Heart left ventricle (tissue), 16 donors: ENCODE measurements at regions not wholly inside any gene's neighbourhood (a gene's known extent, or its start where the extent isn't known, plus 50 kb on each side); places are given as distances from the start of the nearest gene placed in this dataset.

Source experiments
- ATAC-seq, 4 donors: fragments of 200-7000 bp; cut with Tn5 transposase; one replicate each; pipeline ENCODE4 v1.9.1; 2020 to 2022; ENCODE audit warnings: moderate library complexity in 4 of 4, mild to moderate bottlenecking in 3 of 4, moderate number of reproducible peaks in 1 of 4
- DNase-seq, 5 donors: peaks; one replicate each; pipeline ENCODE4 v3.0.0-alpha.2; 2020
- H3K27ac ChIP-seq, 12 donors: fragments of 200-600 bp; sonication (generic) in 4 of 12; one replicate each; pipeline versions ENCODE4 v1.5.0 to v1.8.0; 2016 to 2022; ENCODE audit warnings: mild to moderate bottlenecking in 2 of 12
- H3K27me3 ChIP-seq, 9 donors: fragments of 200-600 bp; sonication (generic) in 2 of 9; one replicate each; pipeline versions ENCODE4 v1.5.1 to v1.8.0; 2016 to 2022; ENCODE audit warnings: mild to moderate bottlenecking in 3 of 9
- H3K36me3 ChIP-seq, 9 donors: fragments of 200-600 bp; sonication (generic) in 2 of 9; one replicate each; pipeline versions ENCODE4 v1.5.0 to v1.8.0; 2018 to 2022; ENCODE audit warnings: mild to moderate bottlenecking in 2 of 9
- H3K4me1 ChIP-seq, 12 donors: fragments of 200-600 bp; sonication (generic) in 4 of 12; one replicate each; pipeline versions ENCODE4 v1.5.0 to v1.8.0; 2016 to 2022; ENCODE audit warnings: mild to moderate bottlenecking in 3 of 12
- H3K4me3 ChIP-seq, 12 donors: fragments of 200-600 bp; sonication (generic) in 4 of 12; one replicate each; pipeline versions ENCODE4 v1.5.0 to v1.8.0; 2017 to 2022; ENCODE audit warnings: mild to moderate bottlenecking in 9 of 12, moderate library complexity in 4 of 12
- H3K9me3 ChIP-seq, 12 donors: fragments of 200-600 bp; sonication (generic) in 4 of 12; one replicate each; pipeline versions ENCODE4 v1.5.0 to v1.8.0; 2016 to 2022; ENCODE audit warnings: mild to moderate bottlenecking in 1 of 12
- POLR2A ChIP-seq, 2 donors: fragments of 450-650 bp; IDR thresholded peaks; one replicate each; pipeline ENCODE4 v1.6.1; 2017; ENCODE audit warnings: antibody characterized with exemption in 2 of 2, mild to moderate bottlenecking in 2 of 2, moderate library complexity in 2 of 2
- WGBS, 4 donors: extraction: QIAGEN DNeasy Blood & Tissue Kit in 2 of 4; methylation state at CpG; one replicate each; pipeline versions ENCODE4 v1.1.5 to v1.1.7; 2013 to 2018; 5-methylcytosine and 5-hydroxymethylcytosine counted together
- intact Hi-C, 10 donors: fragments of 100-400 bp; cut with DNase I; formaldehyde crosslinking; loops; one replicate each; pipeline versions ENCODE4 v1.11.1 to v1.14.2; 2022
- TF ChIP-seq, protein P1 (sequence below), 12 donors: fragments of 200-600 bp; sonication (generic) in 4 of 12; IDR thresholded peaks; one replicate each; pipeline versions ENCODE4 v1.5.0 to v1.8.0; 2018 to 2022; ENCODE audit warnings: antibody characterized with exemption in 12 of 12, mild to moderate bottlenecking in 5 of 12
- donor health status: ischemic (EF 13 %, LVEDD 7.1; RV severe dilation, severe dysfunction).
- donor health status: healthy with polysubstance abuse.
- donor health status: DM: no; HTN: yes; CAD: no.
- donor health status: DM: no; HTN: no; CAD: no.
- donor health status: ischemic (EF 25% LVEDD 6.9; RV normal size, moderate dysfunction).
- donor health status: ischemic (EF 25% LVEDD 5.7; RV mildly dilated, moderate dysfunction).
- donor health status: healthy.
- donor health status: DM: yes; HTN: yes; CAD: no.
- donor health status: ischemic (EF 35%, LVEDD 5.7; RV mildly dilated, moderate dysfunction).
- donor health status: nonischemic (EF 11% LVEDD 7.7; RV severe dilation, severe dysfunction).
- donor health status: DM: yes; HTN: yes; CAD: no.
- donor health status: PGD.
- donor health status: ischemic (EF 29% LVEDD 5.4; RV normal size, mild dysfunction).
- donor health status: nonischemic (EF 23%, LVEDD 6.1; RV moderate dilation, normal function).

DNA sequence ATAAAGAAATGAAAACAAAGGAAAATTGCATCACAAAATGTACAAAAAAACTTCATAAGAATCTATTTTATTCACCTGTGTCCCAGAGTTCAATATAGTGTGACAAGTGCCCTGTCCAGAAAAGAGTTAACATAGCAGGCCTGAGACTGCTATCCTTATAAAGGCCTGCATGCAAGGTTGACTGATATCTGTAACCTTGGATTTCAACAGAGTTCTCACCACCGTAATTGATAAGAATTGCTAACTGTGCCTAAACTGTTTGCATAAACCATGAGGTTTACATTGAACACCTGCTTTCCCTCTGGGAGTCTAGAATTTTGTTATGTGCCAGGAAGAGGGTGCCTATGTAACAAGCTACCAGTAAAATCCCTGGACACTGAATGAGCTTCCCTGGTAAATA is 461.7 kb upstream of the DPH6 start:
- Histone ChIP-seq H3K36me3 (no peaks in the 10 kb centered on the region), H3K27me3 (no peaks in the 10 kb centered on the region), H3K4me3 (no peak overlapping the region), H3K9me3 (peaks cover 0 to 20% (median 9%) of the 10 kb centered on the region in 12 donors), H3K4me1 (peaks cover 0 to 9% (median 4%) of the 10 kb centered on the region in 12 donors), H3K27ac (no peak overlapping the region)
- ATAC-seq (no peak), DNase-seq (no peak)
- intact Hi-C loops: no loop called here
- WGBS, 4 donors: 35 to 60% (median 55%) methylated on average over 1 of the region's 1 CpG
- TF ChIP-seq POLR2A (IDR thresholded peaks at IDR 0.05): no peak
- TF ChIP-seq, protein P1, sequence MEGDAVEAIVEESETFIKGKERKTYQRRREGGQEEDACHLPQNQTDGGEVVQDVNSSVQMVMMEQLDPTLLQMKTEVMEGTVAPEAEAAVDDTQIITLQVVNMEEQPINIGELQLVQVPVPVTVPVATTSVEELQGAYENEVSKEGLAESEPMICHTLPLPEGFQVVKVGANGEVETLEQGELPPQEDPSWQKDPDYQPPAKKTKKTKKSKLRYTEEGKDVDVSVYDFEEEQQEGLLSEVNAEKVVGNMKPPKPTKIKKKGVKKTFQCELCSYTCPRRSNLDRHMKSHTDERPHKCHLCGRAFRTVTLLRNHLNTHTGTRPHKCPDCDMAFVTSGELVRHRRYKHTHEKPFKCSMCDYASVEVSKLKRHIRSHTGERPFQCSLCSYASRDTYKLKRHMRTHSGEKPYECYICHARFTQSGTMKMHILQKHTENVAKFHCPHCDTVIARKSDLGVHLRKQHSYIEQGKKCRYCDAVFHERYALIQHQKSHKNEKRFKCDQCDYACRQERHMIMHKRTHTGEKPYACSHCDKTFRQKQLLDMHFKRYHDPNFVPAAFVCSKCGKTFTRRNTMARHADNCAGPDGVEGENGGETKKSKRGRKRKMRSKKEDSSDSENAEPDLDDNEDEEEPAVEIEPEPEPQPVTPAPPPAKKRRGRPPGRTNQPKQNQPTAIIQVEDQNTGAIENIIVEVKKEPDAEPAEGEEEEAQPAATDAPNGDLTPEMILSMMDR (IDR thresholded peaks at IDR 0.05): no peak

DNA sequence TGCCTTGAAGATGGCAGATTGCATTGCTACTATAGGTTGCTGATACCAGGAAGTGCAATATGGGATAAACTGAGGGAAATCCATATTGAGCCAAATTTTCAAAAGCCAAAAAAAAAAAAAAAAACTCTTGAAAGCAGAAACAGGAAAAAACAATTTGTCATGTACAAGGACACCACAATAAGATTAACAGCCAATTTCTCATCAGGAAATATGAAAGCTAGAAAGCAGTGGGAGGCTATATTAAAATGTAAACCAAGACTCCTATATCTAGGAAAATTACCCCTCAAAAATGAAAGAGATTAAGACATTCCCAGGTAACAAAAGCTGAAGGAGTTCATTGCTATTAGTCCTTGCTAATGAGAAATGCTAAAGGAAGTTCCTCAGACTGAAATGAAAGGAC is 462.8 kb upstream of the DPH6 start:
- no peaks in the 10 kb centered on the region for H3K36me3 ChIP-seq
- H3K4me1 ChIP-seq: peaks cover 0 to 9% (median 4%) of the 10 kb centered on the region in 12 donors
- TF ChIP-seq POLR2A (IDR thresholded peaks at IDR 0.05): no peak
- TF ChIP-seq, protein P1 (IDR thresholded peaks at IDR 0.05): no peak
- no peak for ATAC-seq
- DNase-seq: no peak
- peaks cover 0 to 20% (median 9%) of the 10 kb centered on the region in 12 donors for H3K9me3 ChIP-seq
- intact Hi-C loops: no loop called here
- H3K27me3 ChIP-seq: no peaks in the 10 kb centered on the region
- no peak overlapping the region for H3K4me3 ChIP-seq
- H3K27ac ChIP-seq: no peak overlapping the region

DNA sequence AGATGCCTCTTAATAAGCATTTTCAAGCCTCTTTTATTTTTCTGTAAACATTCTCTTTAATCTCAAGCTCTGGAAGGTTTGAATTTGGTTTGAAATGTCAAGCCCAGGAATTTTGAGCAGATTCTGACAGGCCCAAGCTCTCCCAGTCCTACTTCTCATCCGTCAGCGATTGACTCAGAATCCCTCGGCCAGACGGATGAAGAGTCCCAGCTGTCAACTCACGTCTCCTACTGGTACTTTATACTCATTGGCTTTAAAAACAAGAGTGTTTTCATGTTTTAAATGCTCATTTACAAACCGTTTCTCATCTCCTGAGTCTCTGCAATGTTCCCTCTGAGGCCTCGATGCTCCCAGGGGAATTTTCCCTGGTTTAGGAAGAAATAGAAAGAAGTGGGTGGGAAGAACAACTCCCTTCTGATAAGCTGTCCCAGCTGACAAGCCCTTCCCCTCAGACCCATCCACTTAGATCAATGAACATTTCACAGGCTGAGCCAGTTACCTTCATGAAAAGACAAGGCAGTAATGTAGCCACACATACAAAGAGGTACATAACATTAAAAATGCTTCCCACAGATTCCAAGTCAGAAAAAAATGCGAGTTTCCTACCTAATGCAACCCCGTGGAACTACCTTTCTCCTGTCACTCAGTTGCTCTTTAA is 478.2 kb upstream of the DPH6 start:
- DNase-seq (peak in 2 of 5 donors; percentile 28 to 35), ATAC-seq (peak in 1 of 4 donors; percentile 54)
- H3K4me1 ChIP-seq: peaks cover 0 to 5% (median 0%) of the 10 kb centered on the region in 12 donors
- intact Hi-C loops: no loop called here
- TF ChIP-seq POLR2A (IDR thresholded peaks at IDR 0.05): no peak
- no peak overlapping the region for H3K27ac ChIP-seq
- H3K4me3 ChIP-seq: no peak overlapping the region
- WGBS, 4 donors: 65 to 72% (median 69%) methylated on average over 9 of the region's 9 CpGs
- no peaks in the 10 kb centered on the region for H3K36me3 ChIP-seq
- H3K9me3 ChIP-seq: no peaks in the 10 kb centered on the region
- no peaks in the 10 kb centered on the region for H3K27me3 ChIP-seq

DNA sequence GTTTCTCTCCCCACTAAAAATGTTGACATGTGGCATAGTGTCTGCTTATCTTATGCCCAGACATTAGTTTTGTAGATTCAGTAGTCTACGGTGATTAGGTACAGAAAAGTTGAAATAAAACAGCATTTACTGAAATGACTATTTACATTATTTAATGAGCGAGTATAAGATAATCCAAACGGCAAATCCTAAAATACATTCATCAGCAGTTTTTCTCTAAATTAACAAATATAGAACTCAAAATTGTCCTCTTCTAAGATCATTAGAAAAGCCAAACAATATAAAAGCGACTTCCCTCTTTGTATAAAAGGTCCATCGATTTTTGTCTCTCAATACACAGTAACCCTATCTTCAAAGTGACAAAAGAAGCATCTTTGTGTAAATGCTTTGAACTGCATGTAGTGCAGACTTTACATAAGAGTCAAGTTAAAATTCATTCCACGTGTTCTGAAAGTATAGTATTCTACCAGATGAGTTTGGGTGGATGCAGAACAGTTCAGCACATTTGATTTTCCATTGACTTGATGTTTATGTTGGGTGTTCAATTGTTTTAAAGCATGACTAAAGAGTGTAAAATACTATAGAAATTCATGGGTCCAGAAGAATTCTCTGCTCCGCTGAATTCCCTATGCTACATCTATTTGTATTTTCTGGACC is 480.8 kb upstream of the DPH6 start:
- no peaks in the 10 kb centered on the region for H3K27me3 ChIP-seq
- H3K36me3 ChIP-seq: no peaks in the 10 kb centered on the region
- peaks cover 0 to 5% (median 0%) of the 10 kb centered on the region in 12 donors for H3K4me1 ChIP-seq
- H3K9me3 ChIP-seq: no peaks in the 10 kb centered on the region
- 66 to 94% (median 89%) methylated on average over 7 of the region's 7 CpGs for WGBS, 4 donors
- no peak for DNase-seq
- H3K27ac ChIP-seq: no peak overlapping the region
- intact Hi-C loops: no loop called here
- ATAC-seq: no peak
- TF ChIP-seq, protein P1 (IDR thresholded peaks at IDR 0.05): no peak
- TF ChIP-seq POLR2A (IDR thresholded peaks at IDR 0.05): no peak
- no peak overlapping the region for H3K4me3 ChIP-seq
